T-cell (primary cell): ENCODE measurements at regions not wholly inside any gene's neighbourhood (a gene's known extent, or its start where the extent isn't known, plus 50 kb on each side); places are given as distances from the start of the nearest gene placed in this dataset.
A peak's percentile ranks its signal among the peaks of the same experiment; 100 is the strongest.
"Not testable (repeated sequence)": the region's sequence is repeated elsewhere in the genome, so short reads cannot be mapped to it uniquely, and the experiment has no call there.

Experiments used
- ATAC-seq, 4 experiments: fragments of 200-7000 bp in 3 of 4; fragments of 150-1000 bp in 1 of 4; cut with Tn5 transposase; replicated peaks in 1 of 4; 1 replicate in 3 of 4; 2 replicates in 1 of 4; pipeline ENCODE4 v1.10.0; 2021; ENCODE audit warnings: moderate library complexity in 3 of 4, mild to moderate bottlenecking in 2 of 4, moderate number of reproducible peaks in 1 of 4
- CTCF ChIA-PET, 2 donors: fragments of 300-600 bp; sonication (Branson Sonifier 250); formaldehyde crosslinking; loops; one replicate each; lab custom pipeline; 2022; ENCODE audit warnings: antibody characterized with exemption in 2 of 2; lab: Charles Lee
- POLR2A ChIA-PET, 2 donors: fragments of 300-600 bp; sonication (Branson Sonifier 250); formaldehyde crosslinking; loops; one replicate each; lab custom pipeline; 2022; ENCODE audit warnings: antibody characterized with exemption in 2 of 2; lab: Charles Lee
- DNase-seq, 35 experiments: peaks; one replicate each; pipeline versions ENCODE4 v3.0.0 to v3.0.0-alpha.2; 2013 to 2023
- H3K27ac ChIP-seq: one replicate; pipeline ENCODE4 v1.5.1; 2013; ENCODE audit warnings: low read length
- H3K27me3 ChIP-seq, 2 experiments: replicated peaks in 1 of 2; 1 replicate in 1 of 2; 2 replicates in 1 of 2; pipeline versions ENCODE4 v1.6.1 to v1.7.0; 2013; ENCODE audit warnings: low read length in 1 of 2, mixed read lengths in 1 of 2; ENCODE audit not compliant: control insufficient read depth in 2 of 2, insufficient read depth in 2 of 2; ENCODE audit errors: extremely low read depth in 1 of 2
- H3K36me3 ChIP-seq, 2 donors: 1 replicate in 1 of 2; 2 replicates in 1 of 2; pipeline versions ENCODE4 v1.6.1 to v1.7.0; 2013; ENCODE audit warnings: low read length in 1 of 2; ENCODE audit not compliant: control insufficient read depth in 2 of 2, insufficient read depth in 1 of 2; ENCODE audit errors: extremely low read depth in 1 of 2
- H3K4me1 ChIP-seq, 2 experiments: 1 replicate in 1 of 2; 2 replicates in 1 of 2; pipeline versions ENCODE4 v1.6.1 to v1.7.0; 2013; ENCODE audit warnings: low read length in 2 of 2, mixed read lengths in 1 of 2; ENCODE audit not compliant: insufficient read depth in 2 of 2, control insufficient read depth in 1 of 2; ENCODE audit errors: extremely low read depth in 1 of 2
- H3K4me3 ChIP-seq, 2 donors: 1 replicate in 1 of 2; 2 replicates in 1 of 2; pipeline versions ENCODE4 v1.5.1 to v1.7.0; 2013; ENCODE audit warnings: mild to moderate bottlenecking in 2 of 2, low read length in 1 of 2, moderate library complexity in 1 of 2; ENCODE audit not compliant: control insufficient read depth in 1 of 2; ENCODE audit errors: extremely low read depth in 1 of 2
- H3K9me3 ChIP-seq: 2 replicates; pipeline ENCODE4 v1.7.0; 2013
- H3K27ac Mint-ChIP-seq, 2 donors: one replicate each; pipeline ENCODE4 v1.8.0; 2020 to 2021; ENCODE audit warnings: mild to moderate bottlenecking in 2 of 2, mixed read lengths in 2 of 2
- H3K27me3 Mint-ChIP-seq, 2 donors: one replicate each; pipeline ENCODE4 v1.8.0; 2021 to 2022; ENCODE audit warnings: mixed read lengths in 2 of 2
- H3K36me3 Mint-ChIP-seq: one replicate; pipeline ENCODE4 v1.8.0; 2021; ENCODE audit warnings: mixed read lengths
- H3K4me1 Mint-ChIP-seq, 3 donors: one replicate each; pipeline ENCODE4 v1.8.0; 2020 to 2022; ENCODE audit warnings: mixed read lengths in 3 of 3, mild to moderate bottlenecking in 1 of 3
- H3K4me3 Mint-ChIP-seq, 3 donors: one replicate each; pipeline ENCODE4 v1.8.0; 2020 to 2022; ENCODE audit warnings: mild to moderate bottlenecking in 3 of 3, mixed read lengths in 3 of 3, moderate library complexity in 3 of 3
- H3K9me3 Mint-ChIP-seq, 3 donors: one replicate each; pipeline ENCODE4 v1.8.0; 2020 to 2022; ENCODE audit warnings: mixed read lengths in 3 of 3
- WGBS: methylation state at CpG from one replicate; pipeline ENCODE4 v1.1.5; 2013; ENCODE audit warnings: missing lambda C conversion rate; ENCODE audit not compliant: insufficient coverage; 5-methylcytosine and 5-hydroxymethylcytosine counted together

- Mint-ChIP-seq H3K4me3 (no peak overlapping the region), H3K4me1 (no peaks in the 10 kb centered on the region), H3K27me3 (no peaks in the 10 kb centered on the region), H3K36me3 (no peaks in the 10 kb centered on the region), H3K9me3 (no peaks in the 10 kb centered on the region), H3K27ac (no peak overlapping the region)
- Histone ChIP-seq H3K4me3 (no peak overlapping the region), H3K4me1 (no peaks in the 10 kb centered on the region), H3K27me3 (no peaks in the 10 kb centered on the region), H3K9me3 (no peaks in the 10 kb centered on the region), H3K27ac (no peak overlapping the region), H3K36me3 (no peaks in the 10 kb centered on the region)
- ChIA-PET POLR2A (no interaction called here), CTCF (no interaction called here)
- no peak for ATAC-seq
- peak in 1 of 35 experiments; percentile 7 for DNase-seq
- WGBS, result 62% methylated on average over 2 of the region's 2 CpGs
These were observed 168.8 kb upstream of the POC5 start for GRCh38 chr5:75885849-75886596.

DNA sequence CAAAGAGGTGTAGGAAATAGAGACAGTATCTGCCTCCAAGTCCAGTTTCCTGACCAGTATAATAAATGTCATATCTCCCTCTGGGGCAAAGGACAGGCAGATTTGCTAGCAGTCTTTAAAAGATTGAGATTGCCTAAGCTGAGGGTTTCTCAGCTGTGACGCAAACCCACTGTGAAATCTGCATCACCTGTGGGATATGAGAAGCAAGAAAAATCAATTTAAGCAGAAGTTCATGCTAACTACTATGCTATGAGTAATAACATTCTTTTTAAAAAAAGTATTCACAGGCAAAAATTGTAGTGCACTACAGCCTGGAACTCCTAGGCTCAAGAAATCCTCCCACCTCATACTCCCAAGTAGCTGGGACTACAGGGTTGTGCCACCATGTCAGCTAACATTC is 168.1 kb upstream of the POC5 start:
- H3K4me1 Mint-ChIP-seq, result no peaks in the 10 kb centered on the region
- H3K4me1 ChIP-seq, result no peaks in the 10 kb centered on the region
- no peaks in the 10 kb centered on the region for H3K27me3 ChIP-seq
- H3K4me3 ChIP-seq, result no peak overlapping the region
- no CpG with 5 or more reads among the region's 1 CpG for WGBS
- ATAC-seq (no peak), DNase-seq (no peak)
- H3K27ac ChIP-seq, result no peak overlapping the region
- no peak overlapping the region for H3K27ac Mint-ChIP-seq
- H3K9me3 Mint-ChIP-seq, result peaks cover 5 to 6% (median 5%) of the 10 kb centered on the region in 3 donors
- ChIA-PET POLR2A (no interaction called here), CTCF (no interaction called here)
- no peak overlapping the region for H3K4me3 Mint-ChIP-seq
- no peaks in the 10 kb centered on the region for H3K36me3 ChIP-seq
- H3K27me3 Mint-ChIP-seq, result no peaks in the 10 kb centered on the region
- no peaks in the 10 kb centered on the region for H3K9me3 ChIP-seq
- H3K36me3 Mint-ChIP-seq, result no peaks in the 10 kb centered on the region

- H3K27me3 Mint-ChIP-seq, result peaks cover 23 to 35% of the 10 kb centered on the region in 2 donors
- Histone ChIP-seq H3K27me3 (peaks cover 0 to 8% of the 10 kb centered on the region in 2 experiments), H3K9me3 (no peaks in the 10 kb centered on the region), H3K4me3 (no peak overlapping the region), H3K4me1 (no peaks in the 10 kb centered on the region), H3K27ac (no peak overlapping the region), H3K36me3 (no peaks in the 10 kb centered on the region)
- no peak for ATAC-seq
- ChIA-PET POLR2A (no interaction called here), CTCF (no interaction called here)
- no peak overlapping the region for H3K4me3 Mint-ChIP-seq
- no peak overlapping the region for H3K27ac Mint-ChIP-seq
- 27% methylated on average over 1 of the region's 2 CpGs for WGBS
- peaks cover 0 to 7% (median 4%) of the 10 kb centered on the region in 3 donors for H3K9me3 Mint-ChIP-seq
- no peak for DNase-seq
- no peaks in the 10 kb centered on the region for H3K36me3 Mint-ChIP-seq
- H3K4me1 Mint-ChIP-seq, result no peaks in the 10 kb centered on the region
These were observed 152.7 kb upstream of the POC5 start for GRCh38 chr5:75869891-75870290.

- ChIA-PET CTCF (interaction anchor here in 1 of 2 donors (1.4 kb wide), 1 partner anchor 11 kb away, joined by 5 read pairs; no protein-coding TSS in a partner anchor), POLR2A (no interaction called here)
- Histone ChIP-seq H3K4me3 (no peak overlapping the region), H3K4me1 (no peaks in the 10 kb centered on the region), H3K27me3 (peaks cover 0 to 3% of the 10 kb centered on the region in 2 experiments), H3K9me3 (no peaks in the 10 kb centered on the region), H3K36me3 (no peaks in the 10 kb centered on the region), H3K27ac (no peak overlapping the region)
- Mint-ChIP-seq H3K4me1 (no peaks in the 10 kb centered on the region), H3K4me3 (no peak overlapping the region), H3K27me3 (peaks cover 29 to 44% of the 10 kb centered on the region in 2 donors), H3K9me3 (peaks cover 0 to 6% (median 0%) of the 10 kb centered on the region in 3 donors), H3K27ac (no peak overlapping the region), H3K36me3 (no peaks in the 10 kb centered on the region)
- WGBS, result 95% methylated on average over 5 of the region's 5 CpGs
- DNase-seq (no peak), ATAC-seq (no peak)
These were observed 145.6 kb upstream of the POC5 start for GRCh38 chr5:75862872-75863271.

- H3K4me1 Mint-ChIP-seq, H3K9me3 Mint-ChIP-seq, DNase-seq, H3K36me3 Mint-ChIP-seq, ATAC-seq, H3K27ac Mint-ChIP-seq, H3K27me3 ChIP-seq, POLR2A ChIA-PET, H3K4me3 Mint-ChIP-seq, CTCF ChIA-PET, H3K27ac ChIP-seq, H3K4me3 ChIP-seq, H3K9me3 ChIP-seq, H3K4me1 ChIP-seq, H3K36me3 ChIP-seq: not testable (repeated sequence)
- H3K27me3 Mint-ChIP-seq, result peaks cover 26 to 28% of the 10 kb centered on the region in 2 donors
- WGBS, result 43% methylated on average over 1 of the region's 11 CpGs
These were observed 142.4 kb upstream of the POC5 start for GRCh38 chr5:75859621-75860020.

GRCh38 chr5:75856056-75856455 is 138.8 kb upstream of the POC5 start:
- Histone ChIP-seq H3K36me3 (no peaks in the 10 kb centered on the region), H3K4me1 (no peaks in the 10 kb centered on the region), H3K9me3 (no peaks in the 10 kb centered on the region), H3K4me3 (no peak overlapping the region), H3K27me3 (peaks cover 0 to 6% of the 10 kb centered on the region in 2 experiments), H3K27ac (no peak overlapping the region)
- Mint-ChIP-seq H3K36me3 (no peaks in the 10 kb centered on the region), H3K4me1 (no peaks in the 10 kb centered on the region), H3K27ac (no peak overlapping the region), H3K9me3 (peaks cover 0 to 6% (median 0%) of the 10 kb centered on the region in 3 donors), H3K27me3 (peaks cover 23 to 25% of the 10 kb centered on the region in 2 donors), H3K4me3 (no peak overlapping the region)
- no peak for ATAC-seq
- no peak for DNase-seq
- POLR2A ChIA-PET, result no interaction called here
- CTCF ChIA-PET, result no interaction called here
